IMR-90 (cell line): ENCODE measurements at regions not wholly inside any gene's neighbourhood (a gene's known extent, or its start where the extent isn't known, plus 50 kb on each side); places are given as distances from the start of the nearest gene placed in this dataset.

Experiments
- ATAC-seq: fragments of 200-7000 bp; cut with Tn5 transposase; 2 replicates; pipeline ENCODE4 v1.9.1; 2020; ENCODE audit warnings: low read depth, mild to moderate bottlenecking, moderate library complexity
- BruUV-seq: library from RNA; stranded (reverse); fragments of 400-500 nt; replicated peaks from 2 replicates; lab custom pipeline; 2021; lab: Mats Ljungman, UMichigan
- CTCF ChIA-PET: fragments of 300-600 bp; formaldehyde crosslinking; extraction: SDS; loops from one replicate; lab custom pipeline; 2021; ENCODE audit warnings: antibody characterized with exemption; lab: Yijun Ruan, JAX
- POLR2A ChIA-PET: fragments of 300-600 bp; sonication (Branson Sonifier 250); formaldehyde crosslinking; loops from one replicate; lab custom pipeline; 2022; ENCODE audit warnings: antibody characterized with exemption; ENCODE audit not compliant: unreplicated experiment; lab: Charles Lee
- DNase-seq: peaks from one replicate; pipeline ENCODE4 v3.0.0; 2013
- H2AFZ ChIP-seq: replicated peaks from 2 replicates; pipeline ENCODE3; 2013; ENCODE audit warnings: low read length, mild to moderate bottlenecking; ENCODE audit not compliant: poor library complexity
- H2AK5ac ChIP-seq: 2 replicates; pipeline ENCODE4 v1.6.1; 2013; ENCODE audit warnings: low read depth, low read length, inconsistent platforms
- H2AK9ac ChIP-seq: replicated peaks from 2 replicates; pipeline ENCODE3; 2013; ENCODE audit warnings: mild to moderate bottlenecking, low read depth, low read length, moderate library complexity; ENCODE audit not compliant: poor library complexity
- H2BK120ac ChIP-seq: 2 replicates; pipeline ENCODE4 v1.6.1; 2013; ENCODE audit warnings: low read depth, low read length, inconsistent platforms
- H2BK15ac ChIP-seq: 3 replicates; pipeline ENCODE4 v1.6.1; 2013; ENCODE audit warnings: low read depth, low read length, inconsistent platforms
- H2BK20ac ChIP-seq: 2 replicates; pipeline ENCODE4 v1.6.1; 2013; ENCODE audit warnings: low read depth, mild to moderate bottlenecking, inconsistent platforms, low read length, moderate library complexity
- H2BK5ac ChIP-seq: 2 replicates; pipeline ENCODE4 v1.6.1; 2013; ENCODE audit warnings: mild to moderate bottlenecking, low read depth, low read length, inconsistent platforms; ENCODE audit not compliant: poor library complexity, severe bottlenecking
- H3K14ac ChIP-seq: replicated peaks from 2 replicates; pipeline ENCODE4 v1.6.1; 2013; ENCODE audit warnings: low read depth, low read length, inconsistent platforms
- H3K18ac ChIP-seq: 2 replicates; pipeline ENCODE4 v1.6.1; 2013; ENCODE audit warnings: low read depth, low read length, control low read depth
- H3K23ac ChIP-seq: 2 replicates; pipeline ENCODE4 v1.6.1; 2013; ENCODE audit warnings: low read depth, low read length, inconsistent platforms
- H3K27ac ChIP-seq: 2 replicates; pipeline ENCODE4 v1.5.1; 2013; ENCODE audit warnings: mild to moderate bottlenecking, control low read depth, low read length; ENCODE audit not compliant: insufficient read depth
- H3K27me3 ChIP-seq: 2 replicates; pipeline ENCODE4 v1.6.1; 2013; ENCODE audit warnings: low read length; ENCODE audit not compliant: control insufficient read depth, insufficient read depth
- H3K36me3 ChIP-seq: 2 replicates; pipeline ENCODE4 v1.6.1; 2013; ENCODE audit warnings: low read length, mixed read lengths; ENCODE audit not compliant: control insufficient read depth, insufficient read depth
- H3K4ac ChIP-seq: 2 replicates; pipeline ENCODE4 v1.6.1; 2013; ENCODE audit warnings: low read depth, low read length, inconsistent platforms
- H3K4me1 ChIP-seq: 2 replicates; pipeline ENCODE4 v1.6.1; 2013; ENCODE audit warnings: low read length, mixed read lengths; ENCODE audit not compliant: control insufficient read depth, insufficient read depth
- H3K4me2 ChIP-seq: 2 replicates; pipeline ENCODE4 v1.6.1; 2013; ENCODE audit warnings: low read depth, mild to moderate bottlenecking, control low read depth, low read length, moderate library complexity
- H3K4me3 ChIP-seq: 2 replicates; pipeline ENCODE4 v1.5.1; 2013; ENCODE audit warnings: low read depth, mild to moderate bottlenecking, control low read depth, low read length, moderate library complexity; ENCODE audit not compliant: insufficient read depth
- H3K56ac ChIP-seq: 2 replicates; pipeline ENCODE4 v1.6.1; 2013; ENCODE audit warnings: low read length, inconsistent platforms; ENCODE audit not compliant: insufficient read depth; ENCODE audit errors: extremely low read depth
- H3K79me1 ChIP-seq, 2 experiments: 2 replicates each; pipeline ENCODE4 v1.6.1; 2013; ENCODE audit warnings: low read length in 2 of 2, inconsistent platforms in 1 of 2, low read depth in 1 of 2
- H3K9ac ChIP-seq: 2 replicates; pipeline ENCODE4 v1.6.1; 2013; ENCODE audit warnings: low read depth, low read length, control low read depth
- H3K9me1 ChIP-seq: 2 replicates; pipeline ENCODE4 v1.6.1; 2013; ENCODE audit warnings: low read length, inconsistent platforms; ENCODE audit not compliant: insufficient read depth
- H3K9me3 ChIP-seq: 2 replicates; pipeline ENCODE4 v1.6.1; 2013; ENCODE audit warnings: low read length; ENCODE audit not compliant: control insufficient read depth, insufficient read depth
- H4K20me1 ChIP-seq: 2 replicates; pipeline ENCODE4 v1.6.1; 2013; ENCODE audit warnings: low read length, inconsistent platforms; ENCODE audit not compliant: insufficient read depth
- H4K5ac ChIP-seq: 2 replicates; pipeline ENCODE4 v1.6.1; 2013; ENCODE audit warnings: mild to moderate bottlenecking, low read depth, low read length, control low read depth
- H4K8ac ChIP-seq, 2 experiments: 2 replicates each; pipeline ENCODE4 v1.6.1; 2013; ENCODE audit warnings: low read depth in 2 of 2, low read length in 2 of 2, control low read depth in 1 of 2, inconsistent platforms in 1 of 2
- H4K91ac ChIP-seq: 2 replicates; pipeline ENCODE4 v1.6.1; 2013; ENCODE audit warnings: low read depth, low read length, inconsistent platforms; ENCODE audit not compliant: insufficient read depth
- BHLHE40 ChIP-seq: fragments of 150-350 bp; IDR thresholded peaks from 2 replicates; pipeline ENCODE4 v1.6.1; 2016; ENCODE audit warnings: mild to moderate bottlenecking, low read depth, low read length
- CEBPB ChIP-seq: IDR thresholded peaks from 2 replicates; pipeline ENCODE4 v1.6.1; 2012; ENCODE audit warnings: low read depth, low read length, improper control_type of control experiment
- CHD1 ChIP-seq: IDR thresholded peaks from 2 replicates; pipeline ENCODE4 v1.6.1; 2012; ENCODE audit warnings: low read depth, low read length, improper control_type of control experiment
- CTCF ChIP-seq: conservative IDR thresholded peaks from 2 replicates; pipeline ENCODE4 v1.5.1; 2012; ENCODE audit warnings: mild to moderate bottlenecking, low read depth, low read length, improper control_type of control experiment
- ELK1 ChIP-seq: fragments of 150-350 bp; IDR thresholded peaks from 2 replicates; pipeline ENCODE4 v1.6.1; 2016; ENCODE audit warnings: low read depth, mild to moderate bottlenecking, low read length, moderate library complexity, borderline replicate concordance
- FOS ChIP-seq: fragments of 150-350 bp; IDR thresholded peaks from 2 replicates; pipeline ENCODE4 v1.6.1; 2016; ENCODE audit warnings: low read depth, low read length
- MAFK ChIP-seq: IDR thresholded peaks from 2 replicates; pipeline ENCODE4 v1.6.1; 2012; ENCODE audit warnings: low read depth, low read length, improper control_type of control experiment
- MAZ ChIP-seq: IDR thresholded peaks from 2 replicates; pipeline ENCODE4 v1.6.1; 2012; ENCODE audit warnings: low read depth, mild to moderate bottlenecking, low read length, improper control_type of control experiment, moderate library complexity, borderline replicate concordance
- MXI1 ChIP-seq: IDR thresholded peaks from 2 replicates; pipeline ENCODE4 v1.6.1; 2012; ENCODE audit warnings: low read depth, mild to moderate bottlenecking, low read length, moderate library complexity, borderline replicate concordance
- NFE2L2 ChIP-seq: fragments of 150-350 bp; IDR thresholded peaks from 2 replicates; pipeline ENCODE4 v1.6.1; 2016; ENCODE audit warnings: low read depth, mild to moderate bottlenecking, low read length
- POLR2A ChIP-seq: IDR thresholded peaks from 2 replicates; pipeline ENCODE4 v1.6.1; 2012; ENCODE audit warnings: mild to moderate bottlenecking, low read depth, low read length
- RAD21 ChIP-seq: IDR thresholded peaks from 2 replicates; pipeline ENCODE4 v1.6.1; 2012; ENCODE audit warnings: low read length, improper control_type of control experiment
- RCOR1 ChIP-seq: IDR thresholded peaks from 2 replicates; pipeline ENCODE4 v1.6.1; 2012; ENCODE audit warnings: mild to moderate bottlenecking, low read length, improper control_type of control experiment; ENCODE audit not compliant: insufficient replicate concordance
- RFX5 ChIP-seq: IDR thresholded peaks from 2 replicates; pipeline ENCODE4 v1.8.0; 2012; ENCODE audit warnings: low read depth, mild to moderate bottlenecking, low read length, moderate library complexity
- SMC3 ChIP-seq: fragments of 150-350 bp; IDR thresholded peaks from 2 replicates; pipeline ENCODE4 v1.6.1; 2016; ENCODE audit warnings: low read depth, mild to moderate bottlenecking, antibody characterized with exemption, low read length, moderate library complexity
- USF2 ChIP-seq: fragments of 150-350 bp; IDR thresholded peaks from 2 replicates; pipeline ENCODE4 v1.6.1; 2017; ENCODE audit warnings: mild to moderate bottlenecking, antibody characterized with exemption, low read length, low read depth
- whole genome bisulfite sequencing, 2 experiments: methylation state at CpG; one replicate each; pipeline versions ENCODE4 v1.1.5 to v1.1.7; 2013; ENCODE audit warnings: missing lambda C conversion rate in 2 of 2; ENCODE audit not compliant: insufficient read length in 1 of 2; ENCODE audit errors: extremely low coverage in 2 of 2; 5-methylcytosine and 5-hydroxymethylcytosine counted together
- dilution Hi-C: fragments of 300-500 bp; cut with HindIII; formaldehyde crosslinking; loops from one replicate; pipeline ENCODE4 v1.14.3; 2018; ENCODE audit warnings: low sequenced_read_pairs; ENCODE audit not compliant: unreplicated experiment
- in situ Hi-C: fragments of 300-500 bp; cut with MboI; formaldehyde crosslinking; loops from 3 replicates; pipeline ENCODE4 v1.14.3; 2019; ENCODE audit warnings: low sequenced_read_pairs, inconsistent platforms, mixed read lengths
- intact Hi-C: fragments of 100-400 bp; cut with micrococcal nuclease; formaldehyde crosslinking; loops from 2 replicates; pipeline ENCODE4 v1.10.0; 2022

GRCh38 chr3:109430911-109431563 lies 93.7 kb upstream of the DPPA4 start:
- Histone ChIP-seq H3K4me2 (no peak overlapping the region), H2BK15ac (no peak overlapping the region), H3K23ac (no peak overlapping the region), H3K14ac (no peak overlapping the region), H3K9ac (no peak overlapping the region), H2BK120ac (no peak overlapping the region), H3K9me1 (no peaks in the 10 kb centered on the region), H3K4me1 (no peaks in the 10 kb centered on the region), H2AK9ac (no peak overlapping the region), H3K27me3 (no peaks in the 10 kb centered on the region), H3K4me3 (no peak overlapping the region), H3K9me3 (peaks cover 7% of the 10 kb centered on the region; the same call in 1 of the 2 replicates), H4K20me1 (no peaks in the 10 kb centered on the region), H3K56ac (no peak overlapping the region), H3K79me1 (no peaks in the 10 kb centered on the region), H2BK20ac (no peak overlapping the region), H2BK5ac (no peak overlapping the region), H3K27ac (no peak overlapping the region), H2AFZ (no peak overlapping the region), H3K36me3 (no peaks in the 10 kb centered on the region), H4K8ac (no peak overlapping the region), H4K5ac (no peak overlapping the region), H3K18ac (no peak overlapping the region), H4K91ac (no peak overlapping the region), H2AK5ac (no peak overlapping the region), H3K4ac (no peak overlapping the region)
- CTCF ChIA-PET, result no interaction called here
- intact Hi-C loops, result no loop called here
- POLR2A ChIA-PET, result no interaction called here
- 33% methylated on average over 1 of the region's 6 CpGs; no CpG with 5 or more reads in 1 of the 2 experiments for WGBS, 2 experiments
- no TSS peak for BruUV-seq
- DNase-seq (no peak), ATAC-seq (no peak)
- in situ Hi-C loops, result no loop called here
- dilution Hi-C loops, result no loop called here
- TF ChIP-seq MAFK, result no peak
- no peak for TF ChIP-seq BHLHE40
- no peak for TF ChIP-seq ELK1
- no peak for TF ChIP-seq MXI1
- no peak for TF ChIP-seq CEBPB
- TF ChIP-seq NFE2L2, result no peak
- TF ChIP-seq SMC3, result no peak
- TF ChIP-seq RFX5, result no peak
- no peak for TF ChIP-seq USF2
- no peak for TF ChIP-seq CTCF
- no peak for TF ChIP-seq FOS
- TF ChIP-seq RAD21, result no peak
- no peak for TF ChIP-seq CHD1
- no peak for TF ChIP-seq MAZ
- no peak for TF ChIP-seq POLR2A
- TF ChIP-seq RCOR1, result no peak
